ENCODE measurements at regions not wholly inside any gene's neighbourhood (a gene's known extent, or its start where the extent isn't known, plus 50 kb on each side); places are given as distances from the start of the nearest gene placed in this dataset.

DNA sequence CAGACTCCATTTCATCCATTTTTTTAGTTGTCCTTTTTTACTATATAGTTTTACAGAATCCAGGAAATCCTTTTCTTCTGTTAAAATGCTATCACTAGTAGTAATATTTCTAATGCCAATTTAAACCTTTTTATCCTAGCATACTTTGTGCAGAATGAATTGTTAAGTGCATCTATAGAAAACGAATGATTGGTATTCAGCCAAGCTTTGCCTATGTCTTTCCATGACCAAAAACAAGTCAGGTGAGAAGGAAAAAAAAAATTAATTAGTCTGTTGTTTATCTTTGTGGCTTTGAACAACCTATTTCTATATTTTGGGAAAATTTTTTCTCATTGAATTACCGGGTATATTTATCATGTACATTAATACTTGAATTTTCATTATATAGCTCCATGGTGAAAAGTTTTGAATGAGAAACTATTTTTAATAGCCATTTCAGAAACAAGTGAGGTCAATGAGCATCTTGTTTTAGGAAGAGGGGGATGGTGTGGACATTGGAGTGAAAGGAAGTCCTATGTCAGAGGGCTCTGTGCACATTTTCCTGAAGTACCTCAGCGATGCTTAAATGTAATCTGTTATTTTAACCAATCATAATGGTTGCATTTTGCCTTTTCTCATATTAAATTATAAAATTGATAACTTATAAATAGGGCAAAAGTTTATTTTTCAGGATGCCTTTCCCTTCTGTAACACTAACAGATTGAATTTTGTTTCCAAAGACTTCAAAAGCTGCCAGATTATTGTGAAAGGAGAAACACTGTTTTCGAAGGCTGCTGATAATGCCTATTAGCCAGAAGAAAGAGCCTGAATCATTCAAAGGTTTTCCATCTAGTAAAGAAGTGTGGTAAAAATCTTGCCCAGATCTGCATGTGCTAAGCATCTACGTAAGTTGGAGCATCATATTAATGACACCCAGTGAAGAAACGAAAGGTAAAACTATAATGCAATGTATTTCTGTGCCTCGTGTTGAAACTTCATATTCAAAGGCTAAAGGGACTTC lies 73.8 kb upstream of the S1PR1 start:
- peaks cover 19% of the 10 kb centered on the region in 2 donors for H3K9me3 Mint-ChIP-seq
- ATAC-seq: no peak

DNA sequence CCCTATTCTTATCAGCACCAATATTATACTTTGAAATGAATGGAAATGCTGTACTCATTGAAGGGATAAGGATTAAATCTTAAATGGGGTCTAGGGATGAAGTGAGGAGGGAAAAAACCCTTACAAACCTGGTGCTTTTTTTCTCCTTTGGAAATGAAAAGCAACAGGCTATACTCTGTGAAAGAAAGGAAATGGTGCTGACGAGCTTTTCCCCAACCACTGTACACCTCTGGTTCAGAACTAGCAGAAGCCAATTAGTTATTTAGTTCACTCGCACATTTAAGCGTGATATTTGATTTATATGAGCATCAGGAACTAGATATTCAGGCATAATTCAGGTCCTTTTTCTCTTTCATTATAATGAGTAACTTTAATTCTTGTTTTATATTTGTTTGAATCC lies 74.5 kb upstream of the S1PR1 start:
- DNase-seq (ENCODE audit: low spot score in 2 of 2) (no peak), ATAC-seq (no peak)
- H3K27ac Mint-ChIP-seq: no peak overlapping the region
- peaks cover 14 to 15% of the 10 kb centered on the region in 2 donors for H3K9me3 Mint-ChIP-seq
- peaks cover 15 to 18% of the 10 kb centered on the region in 2 donors for H3K36me3 Mint-ChIP-seq

More for the DNA sequence above, 73.8 kb upstream of the S1PR1 start:
- Mint-ChIP-seq H3K36me3 (peaks cover 21 to 24% of the 10 kb centered on the region in 2 donors), H3K27ac (no peak overlapping the region)
- DNase-seq (ENCODE audit: low spot score in 2 of 2): no peak

DNA sequence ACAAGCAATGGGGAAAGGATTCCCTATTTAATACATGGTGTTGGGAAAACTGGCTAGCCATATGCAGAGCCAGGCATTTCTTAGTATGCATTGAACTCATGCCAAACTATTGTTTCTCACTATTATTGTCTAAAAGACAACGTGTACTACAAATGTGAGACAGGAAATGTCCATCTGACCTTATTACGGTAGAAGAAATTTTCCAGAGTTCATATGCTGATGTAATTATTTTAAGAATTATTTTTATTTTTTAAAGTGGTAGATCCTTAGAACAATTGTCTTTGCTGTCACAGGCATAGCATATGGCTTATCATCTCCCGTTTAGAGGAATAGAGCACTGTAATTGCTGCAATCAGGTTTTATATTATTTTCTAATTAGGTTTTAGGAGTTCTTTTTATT lies 75.2 kb upstream of the S1PR1 start:
- ATAC-seq (no peak), DNase-seq (ENCODE audit: low spot score in 2 of 2) (no peak)
- H3K9me3 Mint-ChIP-seq: peaks cover 11 to 13% of the 10 kb centered on the region in 2 donors
- H3K36me3 Mint-ChIP-seq: peaks cover 11 to 15% of the 10 kb centered on the region in 2 donors
- no peak overlapping the region for H3K27ac Mint-ChIP-seq

DNA sequence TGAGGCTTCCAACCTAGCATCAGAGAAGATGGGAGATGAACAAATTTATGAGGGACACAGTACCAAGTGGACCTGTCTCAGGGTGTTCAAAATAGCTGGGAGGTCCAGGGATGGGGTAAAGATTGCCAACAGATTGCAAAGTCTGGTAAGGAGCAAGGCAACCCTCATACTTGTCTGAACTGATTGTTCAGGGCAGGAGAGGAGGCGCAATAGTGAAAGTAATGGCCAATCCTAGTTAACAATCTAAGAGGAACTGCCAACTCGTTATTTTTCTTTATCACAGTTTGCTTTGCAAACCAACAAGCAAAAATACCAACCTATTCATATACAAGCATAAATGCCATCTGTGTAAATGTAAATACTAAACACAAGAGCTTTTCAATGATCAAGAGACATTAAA lies 78.4 kb upstream of the S1PR1 start:
- no peak overlapping the region for H3K27ac Mint-ChIP-seq
- DNase-seq (ENCODE audit: low spot score in 2 of 2) (no peak), ATAC-seq (no peak)
- peaks cover 5 to 9% of the 10 kb centered on the region in 2 donors for H3K36me3 Mint-ChIP-seq
- H3K9me3 Mint-ChIP-seq: peaks cover 4 to 9% of the 10 kb centered on the region in 2 donors

DNA sequence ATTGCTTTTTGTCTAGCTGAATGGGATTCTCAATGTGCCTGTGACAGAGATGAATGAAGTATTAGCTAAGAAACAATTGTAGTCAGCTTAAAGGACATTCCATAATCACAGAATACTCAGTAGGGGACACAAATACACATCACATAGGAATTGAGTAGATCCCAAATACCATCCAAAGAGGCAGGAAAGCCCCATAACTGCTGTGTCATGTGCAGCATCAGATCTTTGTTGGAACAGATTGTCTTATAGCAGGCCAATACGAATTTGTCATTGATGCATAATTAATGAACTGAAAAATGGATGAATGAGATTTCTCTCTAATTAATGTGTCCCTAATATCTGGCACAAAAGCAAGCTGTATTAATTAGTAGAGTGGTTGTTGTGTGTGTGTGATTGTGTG lies 82.3 kb upstream of the S1PR1 start:
- no peak for ATAC-seq

DNA sequence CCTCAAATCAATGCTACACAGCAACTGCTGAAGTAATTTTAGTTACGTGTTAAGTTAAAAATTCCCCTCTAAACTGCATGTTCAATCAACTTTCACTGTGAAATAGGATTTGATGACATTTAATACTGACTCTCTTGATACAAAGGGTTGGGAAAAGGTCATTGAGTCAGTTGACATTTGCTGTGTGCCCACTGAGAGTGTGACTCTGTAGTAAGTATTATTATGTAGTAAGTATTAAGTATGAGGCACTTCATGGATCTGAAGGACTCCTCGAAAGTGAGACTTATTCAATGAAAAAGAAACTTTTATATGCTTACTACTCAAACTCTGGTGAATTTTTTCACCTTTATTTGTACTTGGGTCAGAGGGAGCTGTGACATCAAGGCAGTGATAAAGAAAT lies 83.1 kb upstream of the S1PR1 start:
- no peaks in the 10 kb centered on the region for H3K36me3 Mint-ChIP-seq
- peaks cover under 1 to 5% of the 10 kb centered on the region in 2 donors for H3K9me3 Mint-ChIP-seq
- ATAC-seq (peak; percentile 87 to 99), DNase-seq (ENCODE audit: low spot score in 2 of 2) (no peak)
- H3K27ac Mint-ChIP-seq: peak overlapping the region in 1 of 2 donors; percentile 82

More for the DNA sequence above, 82.3 kb upstream of the S1PR1 start:
- peaks cover 4 to 9% of the 10 kb centered on the region in 2 donors for H3K9me3 Mint-ChIP-seq
- H3K27ac Mint-ChIP-seq: no peak overlapping the region
- no peak for DNase-seq (ENCODE audit: low spot score in 2 of 2)
- no peaks in the 10 kb centered on the region for H3K36me3 Mint-ChIP-seq

DNA sequence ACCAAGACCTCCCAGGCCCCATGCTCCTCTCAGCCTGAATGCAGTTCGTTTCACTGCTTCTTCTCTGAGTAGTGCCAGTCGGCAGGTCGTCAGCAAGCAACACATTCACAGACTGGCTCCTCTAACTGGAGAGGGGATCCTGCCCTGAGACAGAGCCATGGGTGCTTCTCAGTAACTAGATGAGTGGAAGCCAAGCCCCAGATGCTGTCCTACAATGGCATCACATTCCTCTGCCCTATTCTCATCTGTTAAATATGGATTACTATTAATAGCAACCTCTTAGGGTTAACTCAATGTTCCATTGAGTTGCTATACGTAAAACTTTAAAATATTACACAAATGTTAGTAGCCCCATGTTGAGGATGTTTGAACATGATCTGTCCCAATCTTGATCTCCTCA lies 84.2 kb upstream of the S1PR1 start:
- DNase-seq (ENCODE audit: low spot score in 2 of 2) (no peak), ATAC-seq (peak in 1 of 2 donors; percentile 30)
- Mint-ChIP-seq H3K36me3 (no peaks in the 10 kb centered on the region), H3K9me3 (no peaks in the 10 kb centered on the region), H3K27ac (peak overlapping the region in 1 of 2 donors; percentile 82)

DNA sequence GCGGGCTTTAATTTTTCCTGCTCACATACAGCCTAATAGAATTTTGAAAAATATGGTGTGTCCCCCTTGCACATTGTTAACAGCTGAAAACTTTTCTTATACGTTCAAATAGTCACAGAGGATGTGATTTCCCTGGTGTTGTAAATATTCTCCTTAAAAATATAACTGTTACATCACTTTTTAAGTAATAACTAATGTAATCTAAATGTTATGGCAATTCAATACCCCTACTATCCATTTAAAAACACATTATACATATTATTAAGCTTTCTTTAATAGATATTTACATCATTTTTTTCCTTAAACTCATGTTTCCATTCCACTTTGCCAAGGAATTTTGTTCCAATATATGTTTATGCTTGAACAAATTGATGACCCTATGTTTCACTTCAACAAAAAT lies 85.5 kb upstream of the S1PR1 start:
- Mint-ChIP-seq H3K9me3 (no peaks in the 10 kb centered on the region), H3K27ac (no peak overlapping the region), H3K36me3 (no peaks in the 10 kb centered on the region)
- DNase-seq (ENCODE audit: low spot score in 2 of 2) (no peak), ATAC-seq (no peak)

DNA sequence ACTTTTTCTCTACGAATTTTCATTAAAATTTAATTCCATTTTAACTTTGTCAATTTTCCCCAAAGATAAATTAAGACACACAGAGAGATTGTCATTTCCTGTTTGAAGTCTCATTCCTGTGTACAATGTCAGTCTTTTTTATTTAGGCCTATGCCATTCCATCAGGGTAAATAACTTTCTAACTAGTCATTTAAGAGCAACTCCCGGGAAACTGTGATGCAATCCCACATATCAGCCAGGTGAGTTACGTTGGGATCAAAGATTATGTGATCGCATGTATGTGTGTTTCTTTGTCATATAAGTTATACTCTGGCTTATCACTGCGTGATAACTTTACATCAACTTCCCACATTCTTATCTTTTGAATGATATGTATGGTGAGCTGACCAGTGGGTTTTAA lies 86.1 kb upstream of the S1PR1 start:
- ATAC-seq: no peak
- Mint-ChIP-seq H3K9me3 (no peaks in the 10 kb centered on the region), H3K36me3 (no peaks in the 10 kb centered on the region), H3K27ac (no peak overlapping the region)
- no peak for DNase-seq (ENCODE audit: low spot score in 2 of 2)

DNA sequence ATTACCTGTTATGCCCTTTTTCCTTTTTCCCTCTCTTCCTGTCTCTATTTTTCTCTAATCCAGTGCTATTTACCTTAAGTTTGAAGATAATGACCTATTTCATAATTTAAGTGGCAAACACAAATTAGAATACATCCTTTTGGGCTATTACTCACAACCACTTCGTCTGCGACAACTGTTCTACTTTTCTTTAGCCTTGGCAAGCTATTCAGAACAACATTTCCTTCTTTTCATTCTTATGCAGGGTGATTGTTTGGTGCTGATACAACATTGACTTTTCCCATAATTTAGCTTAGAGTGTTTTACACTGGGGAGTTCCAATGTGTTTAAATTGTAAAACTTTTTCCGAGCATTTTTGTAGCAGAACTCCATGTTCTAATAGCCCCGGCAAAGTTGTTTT lies 86.6 kb upstream of the S1PR1 start:
- no peak for DNase-seq (ENCODE audit: low spot score in 2 of 2)

DNA sequence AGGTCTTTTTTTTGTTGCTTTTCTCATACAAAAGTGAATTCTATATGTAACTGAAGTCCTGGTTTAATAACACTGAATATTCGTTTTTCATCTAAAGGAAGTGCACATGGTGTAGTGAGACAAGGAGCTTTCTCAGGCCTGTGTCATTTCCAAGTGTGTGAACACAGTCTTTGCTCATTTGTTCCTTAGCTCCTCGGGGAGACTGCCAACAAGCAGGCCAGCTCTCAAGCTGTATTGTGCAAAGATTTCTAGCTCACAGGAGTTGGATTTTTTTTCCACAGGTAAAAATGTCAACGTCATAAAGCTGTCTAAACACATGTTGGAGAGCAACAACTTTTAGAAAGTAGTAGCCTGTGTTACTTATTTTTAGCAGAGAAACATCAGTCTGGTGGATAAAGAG lies 87.8 kb upstream of the S1PR1 start:
- no peak for DNase-seq (ENCODE audit: low spot score in 2 of 2)
- H3K9me3 Mint-ChIP-seq: no peaks in the 10 kb centered on the region
- peak overlapping the region in 1 of 2 donors; percentile 72 for H3K27ac Mint-ChIP-seq
- no peaks in the 10 kb centered on the region for H3K36me3 Mint-ChIP-seq
- ATAC-seq: peak in 1 of 2 donors; percentile 40

More for the DNA sequence above, 86.6 kb upstream of the S1PR1 start:
- no peaks in the 10 kb centered on the region for H3K36me3 Mint-ChIP-seq
- H3K9me3 Mint-ChIP-seq: no peaks in the 10 kb centered on the region
- H3K27ac Mint-ChIP-seq: no peak overlapping the region
- ATAC-seq: no peak

DNA sequence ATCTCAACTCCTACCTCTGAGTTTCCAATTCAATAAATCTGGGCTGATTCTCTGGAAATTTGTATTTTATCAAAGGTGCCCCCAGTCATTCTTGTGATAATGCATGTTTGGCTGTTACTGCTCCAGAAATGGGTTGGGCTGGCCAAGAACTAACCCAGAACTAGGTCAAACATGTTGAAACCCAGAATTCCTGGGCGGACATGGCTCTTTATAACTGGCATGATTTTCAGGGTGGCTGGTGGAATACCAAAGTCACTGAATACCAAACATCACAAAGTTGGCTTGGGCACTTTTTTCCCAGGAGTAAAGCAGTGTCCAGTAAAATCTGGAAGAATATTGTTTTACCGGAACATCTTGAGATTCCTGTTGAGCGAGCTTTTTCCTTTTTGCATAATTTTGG lies 89.4 kb upstream of the S1PR1 start:
- Mint-ChIP-seq H3K9me3 (peaks cover 3 to 4% of the 10 kb centered on the region in 2 donors), H3K27ac (no peak overlapping the region), H3K36me3 (no peaks in the 10 kb centered on the region)
- DNase-seq (ENCODE audit: low spot score in 2 of 2) (no peak), ATAC-seq (no peak)

DNA sequence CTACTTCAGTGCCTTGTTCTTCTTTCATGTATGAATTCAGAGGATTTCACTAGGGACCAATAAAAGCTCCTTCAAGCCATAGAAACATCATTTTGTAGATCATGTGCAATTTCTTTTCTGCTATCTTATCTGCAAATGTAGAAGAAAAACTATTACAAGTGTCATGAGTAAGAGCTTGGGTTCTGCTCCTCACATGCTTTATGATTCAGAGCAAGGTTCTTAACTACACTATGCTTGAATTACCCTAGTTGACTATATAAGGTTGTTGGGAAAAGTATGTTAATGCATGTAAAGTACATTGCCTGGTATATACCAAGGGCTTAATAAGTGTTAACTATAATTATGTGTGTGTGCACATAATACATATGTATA lies 91.4 kb upstream of the S1PR1 start:
- Mint-ChIP-seq H3K9me3 (peaks cover 3 to 4% of the 10 kb centered on the region in 2 donors), H3K36me3 (no peaks in the 10 kb centered on the region), H3K27ac (peak overlapping the region in 1 of 2 donors; percentile 75)
- DNase-seq (ENCODE audit: low spot score in 2 of 2): no peak
- ATAC-seq: peak; percentile 41 to 80

DNA sequence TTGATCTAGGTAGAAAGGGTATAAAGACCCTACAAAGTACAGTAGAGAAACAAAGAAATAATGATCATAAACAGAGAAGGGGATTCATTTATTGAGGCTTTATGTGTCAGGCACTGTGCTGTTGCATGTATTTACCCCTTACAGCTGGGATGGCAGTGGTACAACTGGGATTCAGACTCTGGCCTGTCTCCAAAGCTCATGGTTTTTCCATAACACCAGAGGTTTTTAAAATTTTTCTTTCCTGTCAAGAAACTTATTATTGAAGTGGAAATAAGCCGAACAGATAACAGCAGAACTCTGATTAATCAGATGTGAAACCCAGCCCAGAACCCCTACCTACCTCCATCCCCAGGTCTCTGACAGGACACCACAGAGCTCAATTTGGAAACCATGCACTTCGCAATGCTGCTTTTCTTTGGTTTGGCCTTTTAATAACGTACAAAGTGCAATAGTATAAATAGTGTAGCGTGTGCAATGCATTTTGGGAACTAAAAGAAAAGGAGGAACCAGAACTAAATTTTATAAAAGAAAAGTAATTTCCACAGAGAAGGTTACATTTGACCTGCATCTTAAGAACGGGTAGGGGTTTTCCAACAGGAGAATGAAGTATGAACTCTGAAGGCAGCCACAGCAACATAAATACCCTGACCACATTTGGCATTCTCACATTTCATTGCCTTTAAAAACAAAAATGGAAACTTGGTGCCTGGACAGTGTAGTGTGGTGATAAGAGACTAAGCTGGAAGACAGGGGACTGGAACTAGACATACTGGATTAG lies 92.0 kb upstream of the S1PR1 start:
- H3K27ac Mint-ChIP-seq: peak overlapping the region in 1 of 2 donors; percentile 75

DNA sequence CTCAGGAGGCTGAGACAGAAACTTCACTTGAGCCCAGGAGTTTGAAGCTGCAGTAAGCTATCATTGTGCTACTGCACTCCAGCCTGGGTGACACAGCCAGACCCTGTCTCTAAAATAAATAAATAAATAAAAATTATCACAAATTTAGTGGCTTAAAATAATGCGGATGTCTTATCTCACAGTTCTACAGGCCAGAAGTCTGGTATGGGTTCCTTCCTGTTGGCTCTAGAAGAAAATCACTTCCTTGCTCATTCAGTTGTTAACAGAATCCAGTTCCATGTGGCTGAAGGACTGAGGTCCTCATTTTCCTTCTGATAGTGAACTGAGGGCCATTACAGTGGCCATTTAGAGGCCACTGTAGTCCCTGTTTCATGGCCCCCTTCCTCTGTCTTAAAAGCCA lies 94.6 kb upstream of the S1PR1 start:
- ATAC-seq (no peak), DNase-seq (ENCODE audit: low spot score in 2 of 2) (no peak)
- Mint-ChIP-seq H3K36me3 (peaks cover 0 to 13% of the 10 kb centered on the region in 2 donors), H3K27ac (no peak overlapping the region), H3K9me3 (peaks cover 3 to 4% of the 10 kb centered on the region in 2 donors)

More for the DNA sequence above, 92.0 kb upstream of the S1PR1 start:
- DNase-seq (ENCODE audit: low spot score in 2 of 2) (no peak), ATAC-seq (peak in 1 of 2 donors; percentile 73)
- peaks cover 3 to 4% of the 10 kb centered on the region in 2 donors for H3K9me3 Mint-ChIP-seq
- H3K36me3 Mint-ChIP-seq: peaks cover 0 to 5% of the 10 kb centered on the region in 2 donors

DNA sequence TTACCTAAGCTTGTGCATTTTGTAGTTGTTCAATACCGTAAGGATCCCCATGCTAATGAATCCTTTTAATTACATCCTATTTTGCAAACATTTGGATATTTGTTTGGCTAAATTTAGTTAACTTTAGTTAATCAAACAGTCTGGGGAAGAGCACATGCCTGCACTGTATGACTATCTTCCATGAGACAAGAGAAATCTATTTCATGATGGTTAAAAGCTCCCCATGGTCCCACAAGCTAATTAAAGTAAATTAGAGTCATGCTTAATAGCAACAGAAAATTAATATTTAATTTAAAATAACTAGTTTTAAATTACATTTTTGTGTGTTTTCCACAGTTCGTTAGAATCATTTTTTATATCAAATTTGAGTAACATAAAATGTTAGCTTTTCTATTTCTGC lies 95.4 kb upstream of the S1PR1 start:
- no peak for DNase-seq (ENCODE audit: low spot score in 2 of 2)
- Mint-ChIP-seq H3K9me3 (peaks cover 3 to 4% of the 10 kb centered on the region in 2 donors), H3K27ac (no peak overlapping the region), H3K36me3 (peaks cover 0 to 13% of the 10 kb centered on the region in 2 donors)
- ATAC-seq: no peak
